ENCODE measurements at regions not wholly inside any gene's neighbourhood (a gene's known extent, or its start where the extent isn't known, plus 50 kb on each side); places are given as distances from the start of the nearest gene placed in this dataset.

- H3K9me3 ChIP-seq (ENCODE audit: low read depth), result no peaks in the 10 kb centered on the region
- TF ChIP-seq CTCF (IDR thresholded peaks at IDR 0.05; ENCODE audit: low read depth, low read length), result no peak
Observed at GRCh38 chr10:105468759-105469158, 827.7 kb downstream of the SORCS3 start.

GRCh38 chr10:105466521-105466920 lies 825.4 kb downstream of the SORCS3 start:
- Histone ChIP-seq H3K9me3 (ENCODE audit: low read depth) (no peaks in the 10 kb centered on the region), H3K27me3 (no peaks in the 10 kb centered on the region), H3K4me1 (ENCODE audit: low read depth) (no peaks in the 10 kb centered on the region), H3K36me3 (no peaks in the 10 kb centered on the region), H3K4me3 (no peak overlapping the region), H3K27ac (no peak overlapping the region)
- TF ChIP-seq CTCF (IDR thresholded peaks at IDR 0.05; ENCODE audit: low read depth, low read length), result no peak
- no peak for DNase-seq (ENCODE audit: low read depth in 1 of 2, low spot score in 1 of 2)

More at GRCh38 chr10:105468759-105469158, 827.7 kb downstream of the SORCS3 start:
- Histone ChIP-seq H3K27ac (no peak overlapping the region), H3K27me3 (no peaks in the 10 kb centered on the region), H3K4me1 (ENCODE audit: low read depth) (peaks cover 7% of the 10 kb centered on the region), H3K4me3 (no peak overlapping the region), H3K36me3 (no peaks in the 10 kb centered on the region)
- DNase-seq (ENCODE audit: low read depth in 1 of 2, low spot score in 1 of 2), result no peak

GRCh38 chr10:105434970-105435369 lies 793.9 kb downstream of the SORCS3 start:
- no peak for TF ChIP-seq CTCF (IDR thresholded peaks at IDR 0.05; ENCODE audit: low read depth, low read length)
- H3K36me3 ChIP-seq, result no peaks in the 10 kb centered on the region
- H3K9me3 ChIP-seq (ENCODE audit: low read depth), result no peaks in the 10 kb centered on the region
- H3K27me3 ChIP-seq, result peaks cover 25% of the 10 kb centered on the region
- no peaks in the 10 kb centered on the region for H3K4me1 ChIP-seq (ENCODE audit: low read depth)
- no peak overlapping the region for H3K27ac ChIP-seq
- no peak overlapping the region for H3K4me3 ChIP-seq
- no peak for DNase-seq (ENCODE audit: low read depth in 1 of 2, low spot score in 1 of 2)

GRCh38 chr10:105413997-105414396 lies 772.9 kb downstream of the SORCS3 start:
- Histone ChIP-seq H3K4me3 (no peak overlapping the region), H3K9me3 (ENCODE audit: low read depth) (no peaks in the 10 kb centered on the region), H3K4me1 (ENCODE audit: low read depth) (no peaks in the 10 kb centered on the region), H3K27me3 (no peaks in the 10 kb centered on the region), H3K27ac (no peak overlapping the region), H3K36me3 (no peaks in the 10 kb centered on the region)
- no peak for DNase-seq (ENCODE audit: low read depth in 1 of 2, low spot score in 1 of 2)
- no peak for TF ChIP-seq CTCF (IDR thresholded peaks at IDR 0.05; ENCODE audit: low read depth, low read length)

GRCh38 chr10:105409370-105409769 lies 768.3 kb downstream of the SORCS3 start:
- Histone ChIP-seq H3K9me3 (ENCODE audit: low read depth) (no peaks in the 10 kb centered on the region), H3K4me1 (ENCODE audit: low read depth) (no peaks in the 10 kb centered on the region), H3K27ac (no peak overlapping the region), H3K36me3 (no peaks in the 10 kb centered on the region), H3K4me3 (no peak overlapping the region), H3K27me3 (no peaks in the 10 kb centered on the region)
- no peak for TF ChIP-seq CTCF (IDR thresholded peaks at IDR 0.05; ENCODE audit: low read depth, low read length)
- no peak for DNase-seq (ENCODE audit: low read depth in 1 of 2, low spot score in 1 of 2)

- Histone ChIP-seq H3K9me3 (ENCODE audit: low read depth) (no peaks in the 10 kb centered on the region), H3K36me3 (no peaks in the 10 kb centered on the region), H3K4me1 (ENCODE audit: low read depth) (no peaks in the 10 kb centered on the region), H3K27me3 (no peaks in the 10 kb centered on the region), H3K4me3 (no peak overlapping the region), H3K27ac (no peak overlapping the region)
- TF ChIP-seq CTCF (IDR thresholded peaks at IDR 0.05; ENCODE audit: low read depth, low read length), result no peak
- no peak for DNase-seq (ENCODE audit: low read depth in 1 of 2, low spot score in 1 of 2)
Observed at GRCh38 chr10:105406488-105406887, 765.4 kb downstream of the SORCS3 start.
